GM21381 (cell line): ENCODE measurements at regions not wholly inside any gene's neighbourhood (a gene's known extent, or its start where the extent isn't known, plus 50 kb on each side); places are given as distances from the start of the nearest gene placed in this dataset.
"Not testable (repeated sequence)": the region's sequence is repeated elsewhere in the genome, so short reads cannot be mapped to it uniquely, and the experiment has no call there.

ENCODE experiments used
- ATAC-seq: cut with Tn5 transposase; IDR thresholded peaks from one replicate; pipeline ENCODE4 v1.9.1; 2021; ENCODE audit warnings: mild to moderate bottlenecking, moderate library complexity; ENCODE audit not compliant: unreplicated experiment

DNA sequence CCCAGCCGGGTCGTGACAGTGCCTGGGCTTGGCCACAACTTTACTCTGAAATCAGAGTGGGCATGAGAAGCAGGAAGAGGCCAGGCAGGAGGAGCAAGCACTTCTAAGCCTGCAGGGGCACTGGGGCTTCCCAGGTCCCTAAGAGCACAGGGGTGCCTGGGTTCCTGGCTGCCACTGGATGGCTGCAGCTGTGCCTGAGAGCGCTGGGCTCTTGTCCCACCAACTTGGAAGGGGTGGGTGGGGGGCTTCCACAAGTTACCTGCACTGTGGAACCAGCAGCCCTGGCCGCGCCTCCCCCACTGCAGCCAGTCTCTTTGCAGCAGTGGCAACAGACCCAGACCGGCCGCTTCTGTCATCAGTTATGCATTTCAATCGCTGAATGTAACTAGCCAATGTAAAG is 434.7 kb upstream of the GRM3 start:
- ATAC-seq = no peak

DNA sequence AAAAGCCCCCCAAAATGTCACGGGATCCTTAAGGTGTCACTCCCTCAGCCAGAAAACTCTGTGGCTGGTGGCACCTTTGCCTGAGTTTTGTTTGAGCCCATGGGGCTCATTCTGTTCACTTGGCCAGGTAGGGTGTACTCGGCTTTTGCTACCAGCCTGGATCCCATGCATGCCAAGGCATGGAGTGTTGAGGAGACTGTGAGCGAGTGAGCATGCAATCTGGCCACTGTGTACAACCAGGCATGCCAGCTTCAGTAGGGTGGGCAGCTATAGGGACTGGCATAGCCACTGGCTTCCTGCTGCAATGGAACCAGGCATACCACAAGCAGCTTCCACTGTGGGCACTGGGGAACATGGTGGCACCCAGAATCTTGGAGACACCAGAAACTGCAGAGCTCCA is 436.0 kb upstream of the GRM3 start:
- no peak for ATAC-seq

GRCh38 chr7:86202833-86203232 is 440.9 kb upstream of the GRM3 start:
- no peak for ATAC-seq

GRCh38 chr7:86201767-86202166 is 441.9 kb upstream of the GRM3 start:
- ATAC-seq = no peak

DNA sequence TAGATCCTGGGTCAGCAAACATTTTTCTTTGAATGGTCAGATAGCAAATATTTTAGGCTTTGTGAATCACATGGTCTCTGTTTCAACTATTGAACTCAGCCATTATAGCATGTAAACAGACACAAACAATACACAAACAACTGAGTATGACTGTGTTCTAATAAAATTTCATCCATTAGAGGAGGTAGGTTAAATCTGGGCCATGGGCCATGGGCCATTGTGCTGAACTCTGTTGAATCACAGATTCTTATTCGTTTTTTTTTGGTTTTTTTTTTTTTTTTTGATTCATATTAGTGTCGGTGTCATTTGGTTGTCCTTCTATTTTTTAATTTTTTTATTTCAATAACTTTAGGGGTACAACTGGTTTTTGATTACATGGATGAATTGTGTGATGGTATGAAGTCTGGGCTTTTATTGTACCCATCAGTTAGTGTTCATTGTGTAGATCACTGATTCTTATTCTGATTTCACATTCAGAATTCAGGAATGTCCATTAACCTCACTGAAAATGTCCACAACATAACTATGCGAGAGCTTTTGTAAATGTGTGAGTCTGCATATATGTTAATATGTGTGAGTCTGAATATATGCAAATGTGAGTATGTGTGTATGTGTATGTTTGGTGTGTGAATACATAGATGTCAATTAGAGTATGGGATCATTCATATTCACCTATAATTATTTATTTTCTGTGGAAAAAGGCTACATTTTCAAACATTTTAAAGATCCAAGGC is 443.7 kb upstream of the GRM3 start:
- no peak for ATAC-seq

- ATAC-seq = no peak
These were observed 453.4 kb upstream of the GRM3 start for GRCh38 chr7:86190351-86190750.

- ATAC-seq = no peak
These were observed 462.2 kb upstream of the GRM3 start for GRCh38 chr7:86181474-86181873.

GRCh38 chr7:86164827-86165226 is 478.9 kb upstream of the GRM3 start:
- no peak for ATAC-seq

- no peak for ATAC-seq
These were observed 485.6 kb upstream of the GRM3 start for GRCh38 chr7:86158111-86158510.

- no peak for ATAC-seq
These were observed 488.1 kb upstream of the GRM3 start for GRCh38 chr7:86155623-86156022.

GRCh38 chr7:86152926-86153325 is 490.8 kb upstream of the GRM3 start:
- ATAC-seq = no peak

DNA sequence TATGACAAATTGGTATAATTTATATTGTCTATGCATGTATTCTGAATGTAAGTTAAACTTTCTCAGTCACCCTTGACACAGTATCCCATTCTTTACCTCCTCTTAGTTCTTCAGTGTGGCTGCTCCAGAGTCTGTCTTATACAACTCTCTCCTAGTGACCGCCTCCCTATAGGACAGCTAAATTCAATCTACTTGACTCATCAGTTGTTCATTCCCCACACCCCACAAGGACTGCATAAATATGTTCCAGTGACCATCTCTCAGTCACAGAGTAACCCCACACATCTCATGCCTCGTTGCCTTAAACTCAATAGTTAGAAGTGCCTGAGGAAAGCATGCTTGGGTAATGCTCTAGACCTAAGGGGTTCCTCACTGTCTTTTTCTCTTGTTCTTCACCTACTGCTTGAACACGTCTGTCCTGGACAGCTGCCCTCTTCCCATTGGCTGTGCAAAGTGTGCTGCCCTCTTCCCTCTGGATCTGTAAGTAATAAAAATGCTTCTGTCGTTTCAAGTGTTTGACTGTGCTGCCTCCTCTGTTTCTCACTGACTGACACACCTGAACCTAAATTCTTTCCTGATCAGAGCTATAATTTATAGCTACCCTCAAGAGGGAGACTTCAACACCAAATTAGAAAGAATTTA is 494.6 kb upstream of the GRM3 start:
- ATAC-seq = no peak

GRCh38 chr7:86148501-86148900 is 495.2 kb upstream of the GRM3 start:
- no peak for ATAC-seq

DNA sequence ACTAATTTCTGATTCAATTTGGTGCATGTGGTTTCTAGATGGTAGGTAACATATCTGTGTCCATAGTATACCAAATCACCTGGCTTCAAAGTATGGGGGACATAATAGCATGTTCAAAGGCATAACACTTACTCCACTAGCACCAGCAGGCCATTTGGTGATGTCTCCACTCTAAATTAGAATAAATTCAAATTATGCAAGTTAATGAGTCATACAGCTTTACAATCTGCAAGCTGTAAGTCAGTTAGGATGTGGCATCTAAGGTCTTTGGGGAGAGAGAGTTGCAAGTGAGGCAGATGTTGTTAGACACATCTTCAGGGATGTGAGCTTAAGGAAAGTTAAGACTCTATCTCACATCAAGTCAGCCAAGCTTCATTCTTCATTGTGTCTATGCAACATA is 506.4 kb upstream of the GRM3 start:
- no peak for ATAC-seq

DNA sequence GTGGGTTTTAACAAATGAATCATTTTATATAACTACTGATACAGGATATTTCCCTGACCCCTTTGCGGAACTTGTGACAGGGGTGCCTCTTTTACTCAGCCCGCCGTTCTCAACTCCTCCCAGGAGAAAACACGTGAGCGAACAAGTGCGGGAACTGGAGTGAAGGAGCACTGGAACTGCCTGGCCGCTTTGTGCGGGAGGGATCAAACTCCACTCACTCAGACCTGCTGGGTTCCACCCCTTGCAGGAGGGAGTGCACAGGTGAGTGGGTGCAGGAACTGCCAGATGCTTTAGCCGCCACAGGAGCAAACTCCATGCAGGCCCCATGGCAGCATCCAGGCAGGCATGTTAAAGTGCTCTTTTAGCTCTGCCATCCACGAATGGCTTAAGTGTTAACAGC is 513.4 kb upstream of the GRM3 start:
- no peak for ATAC-seq

DNA sequence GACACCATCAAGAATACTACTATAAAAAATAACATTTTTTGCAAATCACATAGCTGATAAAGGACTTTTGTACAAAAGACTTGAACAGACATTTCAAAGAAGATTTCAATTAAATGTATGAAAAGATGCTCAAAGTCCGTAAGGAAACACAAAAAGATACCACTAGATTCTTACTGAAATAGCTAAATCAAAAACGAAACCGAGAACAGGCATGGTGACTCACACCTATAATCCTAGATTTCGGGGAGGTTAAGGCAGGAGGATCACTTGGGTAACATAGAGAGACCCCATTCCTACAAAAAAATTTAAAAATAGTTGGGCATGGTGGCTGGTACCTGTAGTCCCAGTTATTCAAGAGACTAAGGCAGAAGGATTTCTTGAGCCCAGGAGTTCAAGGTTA is 520.2 kb upstream of the GRM3 start:
- ATAC-seq = no peak

DNA sequence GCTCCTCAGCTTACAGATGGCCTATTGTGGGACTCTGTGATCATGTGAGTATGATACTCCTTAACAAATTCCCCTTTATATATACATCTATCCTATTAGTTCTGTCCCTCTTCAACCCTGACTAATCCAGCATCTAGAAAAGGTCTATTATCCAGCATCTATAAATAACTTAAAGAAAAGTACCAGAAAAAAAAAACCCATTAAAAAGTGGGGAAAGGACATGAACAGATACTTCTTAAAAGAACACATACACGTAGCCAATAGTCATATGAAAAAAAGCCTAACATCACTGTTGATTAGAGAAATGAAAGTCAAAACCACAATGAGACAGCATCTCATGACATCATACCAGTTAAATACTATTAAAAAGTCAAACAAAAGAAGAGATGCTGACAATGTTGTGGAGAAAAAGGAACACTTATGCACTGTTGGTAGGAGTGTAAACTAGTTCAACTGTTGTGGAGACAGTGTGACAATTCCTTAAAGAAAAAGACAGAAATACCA is 549.5 kb upstream of the GRM3 start:
- ATAC-seq = no peak

DNA sequence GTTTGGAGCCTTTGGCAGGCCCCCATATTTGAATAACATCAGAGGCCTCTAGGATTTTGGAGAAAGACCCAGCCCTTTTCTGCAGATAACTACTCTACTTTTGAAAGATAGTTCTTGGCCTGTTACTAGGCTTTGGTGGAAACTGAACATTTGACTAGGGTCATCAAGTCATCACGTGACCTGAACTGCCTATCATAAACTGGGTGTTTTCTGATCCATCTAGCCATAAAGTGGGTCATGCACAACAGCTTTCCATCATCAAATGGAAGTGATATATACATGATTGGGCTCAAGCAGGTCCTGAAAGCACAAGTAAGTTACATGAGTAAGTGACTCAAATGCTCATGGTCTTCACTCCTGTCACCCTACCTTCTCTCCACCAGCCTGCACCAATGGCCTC is 552.3 kb upstream of the GRM3 start:
- no peak for ATAC-seq

GRCh38 chr7:86089455-86089854 is 554.3 kb upstream of the GRM3 start:
- no peak for ATAC-seq

GRCh38 chr7:86064572-86064971 is 579.1 kb upstream of the GRM3 start:
- ATAC-seq = not testable (repeated sequence)

GRCh38 chr7:86058649-86059048 is 585.1 kb upstream of the GRM3 start:
- no peak for ATAC-seq

DNA sequence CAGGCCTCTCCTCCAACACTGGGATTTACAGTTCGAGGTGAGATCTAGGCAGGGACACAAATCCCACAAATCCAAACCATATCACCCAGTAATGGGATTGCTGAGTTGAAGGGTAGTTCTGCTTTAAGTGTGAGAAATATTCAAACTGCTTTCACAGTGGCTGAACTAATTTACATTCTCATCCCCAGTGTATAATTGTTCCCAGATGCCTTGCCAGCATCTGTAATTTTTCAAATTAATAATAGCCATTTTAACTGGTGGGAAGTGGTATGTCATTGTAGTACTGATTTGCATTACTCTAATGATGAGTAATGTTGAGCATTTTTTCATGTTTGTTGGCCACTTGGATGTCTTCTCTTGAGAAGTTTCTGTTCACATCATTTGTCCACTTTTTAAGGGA is 592.8 kb upstream of the GRM3 start:
- ATAC-seq = no peak

DNA sequence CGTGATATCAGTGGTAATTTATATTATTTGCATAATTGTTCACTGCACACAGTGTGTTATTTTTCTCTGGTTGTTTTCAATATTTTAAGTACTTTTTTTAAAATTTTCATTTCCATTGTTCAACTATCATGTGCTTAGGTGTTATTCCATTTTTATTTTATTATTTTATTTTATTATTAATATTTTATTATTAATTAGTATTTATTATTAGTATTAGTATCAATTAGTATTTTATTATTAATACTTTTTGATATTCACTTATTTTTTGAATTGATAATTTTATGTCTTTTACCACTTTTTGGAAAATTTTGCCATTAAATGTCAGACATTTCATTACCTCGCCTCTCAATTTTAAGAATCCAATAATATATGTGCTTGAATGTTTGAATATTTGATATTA is 593.8 kb upstream of the GRM3 start:
- no peak for ATAC-seq
